SU-DHL-6 (cell line): ENCODE measurements at regions not wholly inside any gene's neighbourhood (a gene's known extent, or its start where the extent isn't known, plus 50 kb on each side); places are given as distances from the start of the nearest gene placed in this dataset.

Experiments used
- EZH2phosphoT487 ChIP-seq: fragments of 200-600 bp; sonication (generic), shearing (Covaris generic); conservative IDR thresholded peaks from 2 replicates; pipeline ENCODE4 v1.6.1; 2018; ENCODE audit warnings: mild to moderate bottlenecking, antibody characterized with exemption, low read length, moderate library complexity, mixed read lengths
- TF ChIP-seq, protein P1 (sequence below): fragments of 200-600 bp; sonication (generic); IDR thresholded peaks from one replicate; pipeline ENCODE4 v1.5.1; 2017; ENCODE audit warnings: antibody characterized with exemption, mild to moderate bottlenecking, low read length, moderate library complexity; ENCODE audit not compliant: insufficient read depth, poor library complexity, severe bottlenecking

DNA sequence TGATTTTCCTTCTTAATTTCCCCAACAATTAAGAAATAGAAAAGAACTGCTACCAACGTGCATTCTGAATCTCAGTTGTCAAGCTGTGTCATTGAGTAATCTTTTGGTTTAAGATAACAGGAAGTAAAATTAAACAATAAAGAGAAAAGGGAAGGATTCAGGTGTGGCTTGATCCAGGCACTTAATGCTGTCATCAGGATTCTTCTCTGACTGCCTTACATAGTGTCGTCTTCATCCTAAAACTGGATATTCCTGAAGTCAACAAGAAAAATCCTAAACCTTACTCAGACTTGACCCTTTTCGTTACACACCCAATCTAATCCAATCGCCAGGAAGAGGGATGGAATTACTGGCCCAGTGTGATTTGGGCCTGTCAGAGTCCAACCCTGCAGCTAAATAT lies 443.8 kb downstream of the MED13L start:
- TF ChIP-seq, protein P1, sequence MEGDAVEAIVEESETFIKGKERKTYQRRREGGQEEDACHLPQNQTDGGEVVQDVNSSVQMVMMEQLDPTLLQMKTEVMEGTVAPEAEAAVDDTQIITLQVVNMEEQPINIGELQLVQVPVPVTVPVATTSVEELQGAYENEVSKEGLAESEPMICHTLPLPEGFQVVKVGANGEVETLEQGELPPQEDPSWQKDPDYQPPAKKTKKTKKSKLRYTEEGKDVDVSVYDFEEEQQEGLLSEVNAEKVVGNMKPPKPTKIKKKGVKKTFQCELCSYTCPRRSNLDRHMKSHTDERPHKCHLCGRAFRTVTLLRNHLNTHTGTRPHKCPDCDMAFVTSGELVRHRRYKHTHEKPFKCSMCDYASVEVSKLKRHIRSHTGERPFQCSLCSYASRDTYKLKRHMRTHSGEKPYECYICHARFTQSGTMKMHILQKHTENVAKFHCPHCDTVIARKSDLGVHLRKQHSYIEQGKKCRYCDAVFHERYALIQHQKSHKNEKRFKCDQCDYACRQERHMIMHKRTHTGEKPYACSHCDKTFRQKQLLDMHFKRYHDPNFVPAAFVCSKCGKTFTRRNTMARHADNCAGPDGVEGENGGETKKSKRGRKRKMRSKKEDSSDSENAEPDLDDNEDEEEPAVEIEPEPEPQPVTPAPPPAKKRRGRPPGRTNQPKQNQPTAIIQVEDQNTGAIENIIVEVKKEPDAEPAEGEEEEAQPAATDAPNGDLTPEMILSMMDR = no peak
- TF ChIP-seq EZH2phosphoT487 = no peak
